ENCODE measurements at regions not wholly inside any gene's neighbourhood (a gene's known extent, or its start where the extent isn't known, plus 50 kb on each side); places are given as distances from the start of the nearest gene placed in this dataset.

GRCh38 chr9:105050296-105050695, 122.3 kb upstream of the ABCA1 start:
- no peak overlapping the region for H2AFZ ChIP-seq (ENCODE audit: low read length)
- no peaks in the 10 kb centered on the region for H3K36me3 ChIP-seq (ENCODE audit: insufficient read depth, low read length)
- H3K79me2 ChIP-seq (ENCODE audit: insufficient read depth, low read length) = no peaks in the 10 kb centered on the region
- no peaks in the 10 kb centered on the region for H3K9me2 ChIP-seq (ENCODE audit: low read depth, low read length)
- peaks cover 6% of the 10 kb centered on the region for H3K27me3 ChIP-seq (ENCODE audit: insufficient read depth, low read length)
- H4K20me1 ChIP-seq (ENCODE audit: insufficient read depth, low read length) = no peaks in the 10 kb centered on the region
- H3K4me2 ChIP-seq (ENCODE audit: low read length) = no peak overlapping the region
- H3K9ac ChIP-seq (ENCODE audit: low read length) = no peak overlapping the region
- TF ChIP-seq EZH2 (IDR thresholded peaks at IDR 0.05; ENCODE audit: borderline replicate concordance, low read length) = no peak
- no peak for TF ChIP-seq CTCF (IDR thresholded peaks at IDR 0.05; ENCODE audit: low read length)
- no peak overlapping the region for H3K4me3 ChIP-seq (ENCODE audit: low read depth, low read length, poor library complexity, severe bottlenecking)
- H3K27ac ChIP-seq (ENCODE audit: low read depth, low read length, poor library complexity, severe bottlenecking) = no peak overlapping the region
- H3F3A ChIP-seq (ENCODE audit: insufficient read depth, low read length) = no peaks in the 10 kb centered on the region
- no peaks in the 10 kb centered on the region for H3K4me1 ChIP-seq (ENCODE audit: insufficient read depth, low read length, severe bottlenecking)
- no peaks in the 10 kb centered on the region for H3K9me3 ChIP-seq (ENCODE audit: low read length)

- Histone ChIP-seq H3F3A (ENCODE audit: insufficient read depth, low read length) (no peaks in the 10 kb centered on the region), H3K27ac (ENCODE audit: low read depth, low read length, poor library complexity, severe bottlenecking) (no peak overlapping the region)
Measured at GRCh38 chr9:105051897-105052296, 123.9 kb upstream of the ABCA1 start.

GRCh38 chr9:105052346-105052745, 124.4 kb upstream of the ABCA1 start:
- Histone ChIP-seq H3K9me2 (ENCODE audit: low read depth, low read length) (no peaks in the 10 kb centered on the region), H3K27ac (ENCODE audit: low read depth, low read length, poor library complexity, severe bottlenecking) (no peak overlapping the region), H4K20me1 (ENCODE audit: insufficient read depth, low read length) (no peaks in the 10 kb centered on the region), H2AFZ (ENCODE audit: low read length) (no peak overlapping the region), H3K4me2 (ENCODE audit: low read length) (no peak overlapping the region), H3K79me2 (ENCODE audit: insufficient read depth, low read length) (no peaks in the 10 kb centered on the region), H3K36me3 (ENCODE audit: insufficient read depth, low read length) (no peaks in the 10 kb centered on the region), H3K27me3 (ENCODE audit: insufficient read depth, low read length) (peaks cover 6% of the 10 kb centered on the region), H3K9me3 (ENCODE audit: low read length) (no peaks in the 10 kb centered on the region), H3K4me3 (ENCODE audit: low read depth, low read length, poor library complexity, severe bottlenecking) (no peak overlapping the region), H3K9ac (ENCODE audit: low read length) (no peak overlapping the region), H3F3A (ENCODE audit: insufficient read depth, low read length) (no peaks in the 10 kb centered on the region), H3K4me1 (ENCODE audit: insufficient read depth, low read length, severe bottlenecking) (no peaks in the 10 kb centered on the region)
- TF ChIP-seq CTCF (IDR thresholded peaks at IDR 0.05; ENCODE audit: low read length) (no peak), EZH2 (IDR thresholded peaks at IDR 0.05; ENCODE audit: borderline replicate concordance, low read length) (no peak)

More at GRCh38 chr9:105051897-105052296, 123.9 kb upstream of the ABCA1 start:
- H3K9me3 ChIP-seq (ENCODE audit: low read length) = no peaks in the 10 kb centered on the region
- no peak overlapping the region for H2AFZ ChIP-seq (ENCODE audit: low read length)
- no peaks in the 10 kb centered on the region for H3K9me2 ChIP-seq (ENCODE audit: low read depth, low read length)
- no peaks in the 10 kb centered on the region for H3K4me1 ChIP-seq (ENCODE audit: insufficient read depth, low read length, severe bottlenecking)
- H3K4me2 ChIP-seq (ENCODE audit: low read length) = no peak overlapping the region
- H4K20me1 ChIP-seq (ENCODE audit: insufficient read depth, low read length) = no peaks in the 10 kb centered on the region
- TF ChIP-seq EZH2 (IDR thresholded peaks at IDR 0.05; ENCODE audit: borderline replicate concordance, low read length) = no peak
- no peak for TF ChIP-seq CTCF (IDR thresholded peaks at IDR 0.05; ENCODE audit: low read length)
- H3K4me3 ChIP-seq (ENCODE audit: low read depth, low read length, poor library complexity, severe bottlenecking) = no peak overlapping the region
- H3K9ac ChIP-seq (ENCODE audit: low read length) = no peak overlapping the region
- H3K36me3 ChIP-seq (ENCODE audit: insufficient read depth, low read length) = no peaks in the 10 kb centered on the region
- H3K79me2 ChIP-seq (ENCODE audit: insufficient read depth, low read length) = no peaks in the 10 kb centered on the region
- H3K27me3 ChIP-seq (ENCODE audit: insufficient read depth, low read length) = peaks cover 6% of the 10 kb centered on the region
